ENCODE measurements at regions not wholly inside any gene's neighbourhood (a gene's known extent, or its start where the extent isn't known, plus 50 kb on each side); places are given as distances from the start of the nearest gene placed in this dataset.

DNA sequence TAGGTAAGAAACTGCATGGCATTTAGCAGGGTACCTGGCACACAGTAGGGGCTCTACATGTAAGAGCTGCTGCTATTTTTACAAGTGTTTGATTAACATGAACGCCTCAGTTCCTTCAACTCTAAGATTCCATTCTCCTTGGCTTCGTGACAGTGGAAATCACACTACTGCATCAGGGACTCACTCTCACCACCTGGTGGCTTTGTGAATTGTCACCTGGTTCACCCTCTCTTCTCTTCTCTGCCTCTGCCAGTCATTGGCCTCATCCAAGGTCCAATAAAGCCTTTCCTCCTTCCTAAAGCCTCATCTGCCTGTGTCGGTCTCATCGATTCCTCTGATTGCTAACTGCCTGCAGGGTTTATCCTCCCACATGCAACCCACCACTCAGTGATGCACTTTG is 476.4 kb downstream of the VRK1 start:
- TF ChIP-seq, protein P1, sequence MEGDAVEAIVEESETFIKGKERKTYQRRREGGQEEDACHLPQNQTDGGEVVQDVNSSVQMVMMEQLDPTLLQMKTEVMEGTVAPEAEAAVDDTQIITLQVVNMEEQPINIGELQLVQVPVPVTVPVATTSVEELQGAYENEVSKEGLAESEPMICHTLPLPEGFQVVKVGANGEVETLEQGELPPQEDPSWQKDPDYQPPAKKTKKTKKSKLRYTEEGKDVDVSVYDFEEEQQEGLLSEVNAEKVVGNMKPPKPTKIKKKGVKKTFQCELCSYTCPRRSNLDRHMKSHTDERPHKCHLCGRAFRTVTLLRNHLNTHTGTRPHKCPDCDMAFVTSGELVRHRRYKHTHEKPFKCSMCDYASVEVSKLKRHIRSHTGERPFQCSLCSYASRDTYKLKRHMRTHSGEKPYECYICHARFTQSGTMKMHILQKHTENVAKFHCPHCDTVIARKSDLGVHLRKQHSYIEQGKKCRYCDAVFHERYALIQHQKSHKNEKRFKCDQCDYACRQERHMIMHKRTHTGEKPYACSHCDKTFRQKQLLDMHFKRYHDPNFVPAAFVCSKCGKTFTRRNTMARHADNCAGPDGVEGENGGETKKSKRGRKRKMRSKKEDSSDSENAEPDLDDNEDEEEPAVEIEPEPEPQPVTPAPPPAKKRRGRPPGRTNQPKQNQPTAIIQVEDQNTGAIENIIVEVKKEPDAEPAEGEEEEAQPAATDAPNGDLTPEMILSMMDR (IDR thresholded peaks at IDR 0.05), result no peak
- no peak for TF ChIP-seq POLR2AphosphoS5 (IDR thresholded peaks at IDR 0.05)
- no peak for TF ChIP-seq POLR2A (IDR thresholded peaks at IDR 0.05; ENCODE audit: low read depth)
